H1 (cell line): ENCODE measurements at regions not wholly inside any gene's neighbourhood (a gene's known extent, or its start where the extent isn't known, plus 50 kb on each side); places are given as distances from the start of the nearest gene placed in this dataset.

ENCODE experiments used
- CTCF ChIA-PET: fragments of 300-600 bp; sonication (Branson Sonifier 250); formaldehyde crosslinking; loops from one replicate; lab custom pipeline; 2021; ENCODE audit not compliant: partially characterized antibody; lab: Charles Lee
- POLR2A ChIA-PET: fragments of 300-600 bp; sonication (Branson Sonifier 250); formaldehyde crosslinking; loops from one replicate; lab custom pipeline; 2021; ENCODE audit warnings: inconsistent platforms; ENCODE audit not compliant: partially characterized antibody; lab: Charles Lee
- DNase-seq, 2 experiments: peaks; one replicate each; pipeline versions ENCODE4 v3.0.0 to v3.0.0-alpha.2; 2010 to 2022; ENCODE audit warnings: low spot score in 2 of 2, low read depth in 1 of 2, mixed read lengths in 1 of 2
- FAIRE-seq: peaks from 2 replicates; lab custom pipeline; 2011; peaks lifted over from hg19 to GRCh38; lab: Jason Lieb, UNC
- H2AFZ ChIP-seq: 2 replicates; pipeline ENCODE4 v1.8.1; 2012; ENCODE audit warnings: low read length, inconsistent platforms
- H2AK5ac ChIP-seq: 2 replicates; pipeline ENCODE4 v1.6.1; 2013; ENCODE audit warnings: low read depth, low read length
- H2BK120ac ChIP-seq: replicated peaks from 2 replicates; pipeline ENCODE3; 2013; ENCODE audit warnings: low read depth, low read length, inconsistent platforms
- H2BK12ac ChIP-seq: 2 replicates; pipeline ENCODE4 v1.6.1; 2013; ENCODE audit warnings: low read depth, low read length
- H2BK15ac ChIP-seq: 2 replicates; pipeline ENCODE4 v1.6.1; 2013; ENCODE audit warnings: low read length
- H2BK20ac ChIP-seq: 2 replicates; pipeline ENCODE4 v1.6.1; 2013; ENCODE audit warnings: low read length
- H2BK5ac ChIP-seq: 2 replicates; pipeline ENCODE4 v1.6.1; 2013; ENCODE audit warnings: low read depth, low read length
- H3K14ac ChIP-seq: 2 replicates; pipeline ENCODE4 v1.6.1; 2013; ENCODE audit warnings: inconsistent platforms; ENCODE audit not compliant: insufficient read length
- H3K18ac ChIP-seq: 2 replicates; pipeline ENCODE4 v1.6.1; 2013; ENCODE audit warnings: low read length; ENCODE audit errors: extremely low read depth
- H3K23ac ChIP-seq: 2 replicates; pipeline ENCODE4 v1.6.1; 2013; ENCODE audit warnings: inconsistent platforms; ENCODE audit not compliant: insufficient read length
- H3K23me2 ChIP-seq: 2 replicates; pipeline ENCODE4 v1.6.1; 2013; ENCODE audit warnings: low read depth, low read length
- H3K27ac ChIP-seq: 2 replicates; pipeline ENCODE4 v1.6.1; 2011; ENCODE audit warnings: low read depth, low read length, inconsistent platforms
- H3K27me3 ChIP-seq, 4 experiments: replicated peaks in 1 of 4; 1 replicate in 1 of 4; 2 replicates in 3 of 4; pipeline versions ENCODE4 v1.6.1 to v1.8.1; 2011 to 2013; ENCODE audit warnings: low read length in 3 of 4, mild to moderate bottlenecking in 3 of 4, inconsistent platforms in 2 of 4, mixed read lengths in 2 of 4, moderate library complexity in 1 of 4; ENCODE audit not compliant: control insufficient read depth in 3 of 4, insufficient read depth in 3 of 4; ENCODE audit errors: extremely low read depth in 1 of 4
- H3K36me3 ChIP-seq, 4 experiments: 2 replicates each; pipeline versions ENCODE4 v1.6.1 to v1.8.1; 2011 to 2013; ENCODE audit warnings: mild to moderate bottlenecking in 4 of 4, low read length in 3 of 4, moderate library complexity in 2 of 4, control low read depth in 1 of 4, inconsistent platforms in 1 of 4; ENCODE audit not compliant: insufficient read depth in 4 of 4, control insufficient read depth in 2 of 4
- H3K4ac ChIP-seq: replicated peaks from 2 replicates; pipeline ENCODE3; 2013; ENCODE audit warnings: low read length, low read depth, mixed read lengths, inconsistent platforms; ENCODE audit not compliant: insufficient read length
- H3K4me1 ChIP-seq, 4 experiments: replicated peaks in 1 of 4; 1 replicate in 1 of 4; 2 replicates in 3 of 4; pipeline versions ENCODE4 v1.6.1 to v1.8.1; 2011 to 2013; ENCODE audit warnings: low read length in 3 of 4, inconsistent platforms in 2 of 4, mixed read lengths in 1 of 4; ENCODE audit not compliant: insufficient read depth in 4 of 4, control insufficient read depth in 3 of 4
- H3K4me2 ChIP-seq, 2 experiments: 2 replicates each; pipeline versions ENCODE4 v1.6.1 to v1.8.1; 2011 to 2013; ENCODE audit warnings: low read depth in 2 of 2, low read length in 2 of 2, control low read depth in 1 of 2, inconsistent platforms in 1 of 2, mild to moderate bottlenecking in 1 of 2; ENCODE audit not compliant: insufficient read depth in 1 of 2
- H3K4me3 ChIP-seq, 4 experiments: fragments of 200-600, 300-600 bp in 1 of 4; sonication (generic), shearing (Covaris generic), sonication (Bioruptor Twin) in 1 of 4; 2 replicates each; pipeline versions ENCODE4 v1.5.1 to v1.8.1; 2011 to 2016; ENCODE audit warnings: low read length in 4 of 4, low read depth in 3 of 4, control low read depth in 2 of 4, inconsistent platforms in 2 of 4, mild to moderate bottlenecking in 2 of 4, mixed read lengths in 1 of 4, moderate library complexity in 1 of 4; ENCODE audit not compliant: insufficient read depth in 2 of 4; ENCODE audit errors: extremely low read depth in 1 of 4
- H3K56ac ChIP-seq: replicated peaks from 2 replicates; pipeline ENCODE3; 2013; ENCODE audit warnings: low read depth, mild to moderate bottlenecking, mixed read lengths, low read length, inconsistent platforms; ENCODE audit not compliant: insufficient read length
- H3K79me1 ChIP-seq: 2 replicates; pipeline ENCODE4 v1.6.1; 2013; ENCODE audit warnings: low read depth, low read length, control low read depth
- H3K79me2 ChIP-seq, 2 experiments: 2 replicates each; pipeline versions ENCODE4 v1.6.1 to v1.8.1; 2012 to 2013; ENCODE audit warnings: low read length in 2 of 2, mild to moderate bottlenecking in 2 of 2, inconsistent platforms in 1 of 2; ENCODE audit not compliant: insufficient read depth in 2 of 2, control insufficient read depth in 1 of 2
- H3K9ac ChIP-seq, 4 experiments: replicated peaks in 1 of 4; 1 replicate in 1 of 4; 2 replicates in 3 of 4; pipeline versions ENCODE4 v1.6.1 to v1.8.1; 2011 to 2013; ENCODE audit warnings: low read depth in 3 of 4, low read length in 3 of 4, control low read depth in 2 of 4, mild to moderate bottlenecking in 2 of 4, moderate library complexity in 2 of 4, inconsistent platforms in 1 of 4; ENCODE audit errors: extremely low read depth in 1 of 4
- H3K9me3 ChIP-seq, 2 experiments: 2 replicates each; pipeline versions ENCODE4 v1.6.1 to v1.8.1; 2012 to 2013; ENCODE audit warnings: mild to moderate bottlenecking in 2 of 2, moderate library complexity in 2 of 2, control low read depth in 1 of 2, inconsistent platforms in 1 of 2, low read depth in 1 of 2, low read length in 1 of 2, mixed read lengths in 1 of 2; ENCODE audit not compliant: insufficient read depth in 2 of 2
- H4K20me1 ChIP-seq, 2 experiments: replicated peaks in 1 of 2; 2 replicates each; pipeline versions ENCODE3 to v1.8.1; 2011 to 2013; ENCODE audit warnings: inconsistent platforms in 2 of 2, low read length in 2 of 2, mild to moderate bottlenecking in 1 of 2; ENCODE audit not compliant: insufficient read depth in 2 of 2, control insufficient read depth in 1 of 2
- H4K5ac ChIP-seq: 2 replicates; pipeline ENCODE4 v1.6.1; 2013; ENCODE audit warnings: low read length, low read depth, mixed read lengths, inconsistent platforms; ENCODE audit not compliant: insufficient read length
- H4K8ac ChIP-seq: 2 replicates; pipeline ENCODE4 v1.8.0; 2013; ENCODE audit warnings: mild to moderate bottlenecking, moderate library complexity, low read length, inconsistent platforms; ENCODE audit not compliant: insufficient read depth; ENCODE audit errors: extremely low read depth
- H4K91ac ChIP-seq: replicated peaks from 2 replicates; pipeline ENCODE3; 2013; ENCODE audit warnings: low read length, mixed read lengths, inconsistent platforms; ENCODE audit not compliant: insufficient read length
- CBX8 ChIP-seq: fragments of 300-800, 300-1000 bp; sonication (generic); IDR thresholded peaks from 2 replicates; pipeline ENCODE4 v1.7.1; 2016; ENCODE audit warnings: low read depth, low read length, borderline replicate concordance
- E2F6 ChIP-seq: IDR thresholded peaks from 2 replicates; pipeline ENCODE4 v1.6.1; 2012; ENCODE audit warnings: inconsistent platforms
- EP300 ChIP-seq, 2 experiments: IDR thresholded peaks; 1 replicate in 1 of 2; 2 replicates in 1 of 2; pipeline ENCODE4 v1.6.1; 2011 to 2012; ENCODE audit warnings: low read depth in 2 of 2, low read length in 2 of 2, mild to moderate bottlenecking in 2 of 2, borderline replicate concordance in 1 of 2, inconsistent platforms in 1 of 2, moderate library complexity in 1 of 2
- HDAC2 ChIP-seq, 2 experiments: fragments of 300-600 bp in 1 of 2; sonication (generic) in 1 of 2; IDR thresholded peaks; 2 replicates each; pipeline ENCODE4 v1.6.1; 2011 to 2012; ENCODE audit warnings: low read depth in 2 of 2, low read length in 2 of 2, mild to moderate bottlenecking in 2 of 2, moderate library complexity in 2 of 2, borderline replicate concordance in 1 of 2, inconsistent platforms in 1 of 2
- JUND ChIP-seq: IDR thresholded peaks from 2 replicates; pipeline ENCODE4 v1.6.1; 2011; ENCODE audit warnings: mild to moderate bottlenecking, improper control_type of control experiment, low read length
- POLR2AphosphoS5 ChIP-seq: IDR thresholded peaks from 2 replicates; pipeline ENCODE4 v1.6.1; 2011; ENCODE audit warnings: low read depth, low read length
- RXRA ChIP-seq: IDR thresholded peaks from 2 replicates; pipeline ENCODE4 v1.6.1; 2011; ENCODE audit warnings: low read depth, mild to moderate bottlenecking, low read length, moderate library complexity; ENCODE audit not compliant: insufficient read depth
- SP1 ChIP-seq: IDR thresholded peaks from 2 replicates; pipeline ENCODE4 v1.6.1; 2011; ENCODE audit warnings: low read depth, low read length
- TAF7 ChIP-seq: optimal IDR thresholded peaks from 2 replicates; pipeline ENCODE3; 2011; ENCODE audit warnings: low read depth, mild to moderate bottlenecking, inconsistent platforms, low read length, moderate library complexity, borderline replicate concordance
- TBP ChIP-seq: IDR thresholded peaks from 2 replicates; pipeline ENCODE4 v1.6.1; 2011; ENCODE audit warnings: low read depth, low read length, improper control_type of control experiment
- WGBS, 2 experiments: shearing (Covaris generic) in 1 of 2; methylation state at CpG; one replicate each; pipeline versions ENCODE4 v1.1.6 to v1.1.7; 2013 to 2015; ENCODE audit warnings: low lambda C conversion rate in 2 of 2, mixed read lengths in 2 of 2, inconsistent platforms in 1 of 2, low coverage in 1 of 2, missing lambda C conversion rate in 1 of 2; ENCODE audit not compliant: insufficient replicate concordance in 2 of 2, insufficient coverage in 1 of 2, insufficient read length in 1 of 2; ENCODE audit errors: extremely low coverage in 1 of 2, missing lambda C conversion rate in 1 of 2; 5-methylcytosine and 5-hydroxymethylcytosine counted together
- TF ChIP-seq, protein P1 (sequence below), 3 experiments: IDR thresholded peaks; 1 replicate in 2 of 3; 2 replicates in 1 of 3; pipeline versions ENCODE4 v1.5.1 to v1.6.1; 2011; ENCODE audit warnings: low read length in 3 of 3, mild to moderate bottlenecking in 3 of 3, inconsistent platforms in 2 of 3, low read depth in 1 of 3, moderate library complexity in 1 of 3; ENCODE audit not compliant: insufficient read depth in 1 of 3; ENCODE audit errors: control extremely low read depth in 1 of 3

GRCh38 chr1:5494518-5494917 is 497.7 kb downstream of the NPHP4 start:
- POLR2A ChIA-PET: no interaction called here
- TF ChIP-seq, protein P1, sequence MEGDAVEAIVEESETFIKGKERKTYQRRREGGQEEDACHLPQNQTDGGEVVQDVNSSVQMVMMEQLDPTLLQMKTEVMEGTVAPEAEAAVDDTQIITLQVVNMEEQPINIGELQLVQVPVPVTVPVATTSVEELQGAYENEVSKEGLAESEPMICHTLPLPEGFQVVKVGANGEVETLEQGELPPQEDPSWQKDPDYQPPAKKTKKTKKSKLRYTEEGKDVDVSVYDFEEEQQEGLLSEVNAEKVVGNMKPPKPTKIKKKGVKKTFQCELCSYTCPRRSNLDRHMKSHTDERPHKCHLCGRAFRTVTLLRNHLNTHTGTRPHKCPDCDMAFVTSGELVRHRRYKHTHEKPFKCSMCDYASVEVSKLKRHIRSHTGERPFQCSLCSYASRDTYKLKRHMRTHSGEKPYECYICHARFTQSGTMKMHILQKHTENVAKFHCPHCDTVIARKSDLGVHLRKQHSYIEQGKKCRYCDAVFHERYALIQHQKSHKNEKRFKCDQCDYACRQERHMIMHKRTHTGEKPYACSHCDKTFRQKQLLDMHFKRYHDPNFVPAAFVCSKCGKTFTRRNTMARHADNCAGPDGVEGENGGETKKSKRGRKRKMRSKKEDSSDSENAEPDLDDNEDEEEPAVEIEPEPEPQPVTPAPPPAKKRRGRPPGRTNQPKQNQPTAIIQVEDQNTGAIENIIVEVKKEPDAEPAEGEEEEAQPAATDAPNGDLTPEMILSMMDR (IDR thresholded peaks at IDR 0.05; ENCODE audit: control extremely low read depth in 1 of 3, insufficient read depth in 1 of 3, low read depth in 1 of 3, low read length in 3 of 3): no peak
- TF ChIP-seq EP300 (IDR thresholded peaks at IDR 0.05; ENCODE audit: borderline replicate concordance in 1 of 2, low read depth in 2 of 2, low read length in 2 of 2): no peak
- TF ChIP-seq POLR2AphosphoS5: no peak
- no peak for TF ChIP-seq E2F6
- TF ChIP-seq TBP: no peak
- TF ChIP-seq CBX8: no peak
- no peak for TF ChIP-seq HDAC2 (IDR thresholded peaks at IDR 0.05; ENCODE audit: borderline replicate concordance in 1 of 2, low read depth in 2 of 2, low read length in 2 of 2)
- TF ChIP-seq SP1: no peak
- no peak for TF ChIP-seq JUND
- TF ChIP-seq RXRA: no peak
- TF ChIP-seq TAF7: no peak

More at GRCh38 chr1:5494518-5494917, 497.7 kb downstream of the NPHP4 start:
- Histone ChIP-seq H3K27ac (no peak overlapping the region), H3K4me1 (no peaks in the 10 kb centered on the region), H2BK5ac (no peak overlapping the region), H3K36me3 (no peaks in the 10 kb centered on the region), H3K23ac (no peak overlapping the region), H3K4me2 (no peak overlapping the region), H3K18ac (no peak overlapping the region), H3K4ac (no peak overlapping the region), H3K9me3 (no peaks in the 10 kb centered on the region), H3K4me3 (no peak overlapping the region), H4K91ac (no peak overlapping the region), H2BK120ac (no peak overlapping the region), H3K14ac (no peak overlapping the region), H4K5ac (no peak overlapping the region), H3K79me2 (no peaks in the 10 kb centered on the region), H2BK12ac (no peak overlapping the region), H3K27me3 (no peaks in the 10 kb centered on the region), H4K20me1 (peaks cover 0 to 2% of the 10 kb centered on the region in 2 experiments), H2BK20ac (no peak overlapping the region), H3K23me2 (no peaks in the 10 kb centered on the region), H3K79me1 (no peaks in the 10 kb centered on the region), H2AFZ (no peak overlapping the region), H3K9ac (no peak overlapping the region), H3K56ac (no peak overlapping the region), H4K8ac (no peak overlapping the region), H2BK15ac (no peak overlapping the region), H2AK5ac (no peak overlapping the region)
- no peak for FAIRE-seq
- DNase-seq: no peak
- 84% methylated on average over 7 of the region's 7 CpGs; no CpG with 5 or more reads in 1 of the 2 experiments for WGBS, 2 experiments
- CTCF ChIA-PET: interaction anchor here (1.3 to 1.4 kb wide), 2 partner anchors 16 to 252 kb away, joined by 3 to 4 read pairs; no protein-coding TSS in a partner anchor
